ENCODE measurements at regions not wholly inside any gene's neighbourhood (a gene's known extent, or its start where the extent isn't known, plus 50 kb on each side); places are given as distances from the start of the nearest gene placed in this dataset.

DNA sequence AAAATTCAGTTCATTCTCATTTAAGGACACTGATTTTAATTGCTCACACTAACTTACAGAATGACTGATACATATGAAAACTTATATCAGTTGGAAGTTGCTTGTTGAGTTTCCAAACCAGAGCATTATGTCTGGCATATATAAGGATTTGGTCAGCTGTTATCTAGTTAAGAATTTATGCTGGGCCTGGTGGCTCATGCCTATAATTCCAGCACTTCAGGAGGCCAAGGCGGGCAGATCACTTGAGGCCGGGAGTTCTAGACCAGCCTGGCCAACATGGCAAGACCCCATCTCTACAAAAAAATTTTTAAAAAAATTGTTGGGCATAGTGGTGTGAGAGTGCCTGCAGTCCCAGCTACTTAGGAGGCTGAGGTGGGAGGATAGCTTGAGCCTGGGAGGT is 73.1 kb downstream of the SPRY1 start:
- TF ChIP-seq, protein P1, sequence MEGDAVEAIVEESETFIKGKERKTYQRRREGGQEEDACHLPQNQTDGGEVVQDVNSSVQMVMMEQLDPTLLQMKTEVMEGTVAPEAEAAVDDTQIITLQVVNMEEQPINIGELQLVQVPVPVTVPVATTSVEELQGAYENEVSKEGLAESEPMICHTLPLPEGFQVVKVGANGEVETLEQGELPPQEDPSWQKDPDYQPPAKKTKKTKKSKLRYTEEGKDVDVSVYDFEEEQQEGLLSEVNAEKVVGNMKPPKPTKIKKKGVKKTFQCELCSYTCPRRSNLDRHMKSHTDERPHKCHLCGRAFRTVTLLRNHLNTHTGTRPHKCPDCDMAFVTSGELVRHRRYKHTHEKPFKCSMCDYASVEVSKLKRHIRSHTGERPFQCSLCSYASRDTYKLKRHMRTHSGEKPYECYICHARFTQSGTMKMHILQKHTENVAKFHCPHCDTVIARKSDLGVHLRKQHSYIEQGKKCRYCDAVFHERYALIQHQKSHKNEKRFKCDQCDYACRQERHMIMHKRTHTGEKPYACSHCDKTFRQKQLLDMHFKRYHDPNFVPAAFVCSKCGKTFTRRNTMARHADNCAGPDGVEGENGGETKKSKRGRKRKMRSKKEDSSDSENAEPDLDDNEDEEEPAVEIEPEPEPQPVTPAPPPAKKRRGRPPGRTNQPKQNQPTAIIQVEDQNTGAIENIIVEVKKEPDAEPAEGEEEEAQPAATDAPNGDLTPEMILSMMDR (IDR thresholded peaks at IDR 0.05): no peak
- no peak overlapping the region for H3K4me3 ChIP-seq
- no peak for DNase-seq (ENCODE audit: low spot score)
- H3K27ac ChIP-seq: no peak overlapping the region

DNA sequence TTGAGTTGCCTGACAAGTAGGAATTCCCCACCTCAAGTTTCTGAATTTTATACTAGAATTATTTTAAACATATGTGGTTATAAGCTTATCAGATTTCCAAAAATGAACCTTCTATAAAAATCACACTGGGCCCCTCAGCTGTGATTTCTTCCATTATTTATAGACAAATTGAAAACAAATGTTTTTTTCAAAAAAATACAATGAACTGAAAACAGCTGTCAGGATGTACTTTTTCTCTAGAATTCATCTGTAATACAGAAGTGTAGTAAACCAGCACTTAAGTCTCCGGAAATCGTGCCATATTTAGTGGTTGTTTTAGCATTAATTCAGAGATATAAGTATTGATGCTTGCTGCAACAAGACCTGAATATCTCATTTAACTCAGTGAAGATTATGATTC is 74.0 kb downstream of the SPRY1 start:
- no peak for DNase-seq (ENCODE audit: low spot score)
- TF ChIP-seq, protein P1 (IDR thresholded peaks at IDR 0.05): no peak
- H3K27ac ChIP-seq: no peak overlapping the region
- H3K4me3 ChIP-seq: no peak overlapping the region

DNA sequence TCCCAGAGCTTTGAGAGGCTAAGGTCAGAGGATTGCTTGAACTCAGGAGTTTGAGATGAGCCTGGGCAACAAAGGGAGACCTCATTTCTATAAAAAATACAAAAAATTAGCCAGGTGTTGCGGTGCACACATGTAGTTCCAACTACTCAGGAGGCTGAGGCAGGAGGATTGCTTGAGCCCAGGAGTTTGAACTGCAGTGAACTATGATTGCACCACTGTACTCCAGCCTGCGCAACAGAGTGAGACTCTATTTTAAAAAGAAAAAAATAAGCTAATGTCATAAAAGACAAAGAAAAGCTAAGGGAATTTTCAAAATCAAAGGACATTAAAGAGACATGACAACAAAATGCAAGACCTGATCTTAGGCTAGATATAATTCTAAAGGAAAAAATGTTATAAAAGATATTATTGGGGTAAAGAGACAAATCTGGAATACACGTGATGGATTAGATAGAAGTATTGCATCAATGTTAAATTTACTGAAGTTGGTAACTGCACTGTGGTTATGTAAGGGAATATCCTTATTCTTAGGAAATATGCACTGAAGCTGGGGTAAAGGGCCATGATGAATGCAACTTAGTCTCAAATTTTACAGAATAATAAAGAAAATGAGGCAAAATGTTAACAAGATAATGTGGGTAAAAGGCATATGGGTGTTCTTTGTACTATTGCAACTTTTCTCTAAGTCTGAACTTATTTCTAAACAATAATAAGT is 75.2 kb downstream of the SPRY1 start:
- H3K4me3 ChIP-seq: no peak overlapping the region
- DNase-seq (ENCODE audit: low spot score): no peak
- no peak overlapping the region for H3K27ac ChIP-seq
- TF ChIP-seq, protein P1 (IDR thresholded peaks at IDR 0.05): no peak

DNA sequence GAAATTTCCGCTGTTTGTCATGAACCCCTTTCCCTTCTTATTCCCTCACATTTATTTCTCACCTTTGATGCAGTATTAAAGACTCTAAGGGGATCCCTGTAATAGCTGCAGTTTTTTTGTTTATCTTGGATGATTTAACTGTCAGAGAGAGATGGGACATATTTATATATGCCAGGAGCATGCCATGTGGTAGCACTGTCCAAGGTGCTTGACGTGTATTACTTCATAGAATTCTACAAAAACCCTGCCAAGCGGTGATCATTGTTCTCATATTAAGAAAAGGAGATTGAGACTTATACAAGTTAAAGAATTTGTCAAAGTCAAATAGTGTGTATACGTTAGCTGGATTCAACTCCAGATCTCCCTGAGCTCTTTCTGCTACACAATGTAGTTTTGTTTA is 78.2 kb downstream of the SPRY1 start:
- Histone ChIP-seq H3K4me3 (no peak overlapping the region), H3K27ac (no peak overlapping the region)
- no peak for DNase-seq (ENCODE audit: low spot score)
- TF ChIP-seq, protein P1 (IDR thresholded peaks at IDR 0.05): no peak

DNA sequence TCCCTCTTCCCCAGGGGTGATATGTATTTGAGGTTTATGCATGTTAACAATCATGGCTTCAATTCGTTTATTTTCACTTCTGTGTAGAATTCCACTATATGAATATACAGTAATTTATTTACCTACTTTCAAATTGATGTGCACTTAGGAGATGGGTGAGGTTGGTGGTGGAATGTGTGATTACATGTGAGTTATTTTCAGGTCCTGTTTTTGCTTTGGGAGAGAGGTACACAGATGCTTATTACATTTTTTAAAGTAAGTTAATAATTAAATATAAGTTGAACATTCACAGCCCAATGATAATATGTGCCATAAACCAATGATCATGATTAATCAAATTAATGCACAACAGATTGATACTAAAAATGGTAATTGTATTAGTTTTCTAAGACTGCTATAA is 79.5 kb downstream of the SPRY1 start:
- no peak overlapping the region for H3K4me3 ChIP-seq
- TF ChIP-seq, protein P1 (IDR thresholded peaks at IDR 0.05): no peak
- no peak for DNase-seq (ENCODE audit: low spot score)
- no peak overlapping the region for H3K27ac ChIP-seq

DNA sequence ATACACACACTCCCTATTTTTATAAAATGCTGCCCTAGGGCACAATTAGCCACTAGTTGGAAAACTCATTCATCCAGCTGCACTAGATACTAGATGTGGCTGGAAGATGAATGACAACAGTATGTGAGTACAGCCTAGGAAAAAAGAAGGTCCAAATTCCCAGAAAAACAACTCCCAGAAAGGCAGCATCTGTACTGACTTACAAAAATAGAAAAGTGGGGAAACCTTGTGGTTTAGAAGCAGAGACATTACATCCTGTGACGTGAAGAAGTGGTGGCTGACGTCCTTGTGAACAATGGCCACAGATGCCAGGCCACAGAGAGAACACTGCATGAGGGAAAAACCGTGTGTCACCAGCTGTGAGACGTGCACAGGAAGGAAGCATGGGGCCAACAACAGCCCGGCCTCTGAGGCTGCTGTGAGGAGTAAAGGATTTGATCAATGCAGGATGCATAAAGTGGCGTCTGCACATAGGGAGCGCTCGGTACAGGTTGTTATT is 81.2 kb downstream of the SPRY1 start:
- Histone ChIP-seq H3K4me3 (no peak overlapping the region), H3K27ac (no peak overlapping the region)
- TF ChIP-seq, protein P1 (IDR thresholded peaks at IDR 0.05): no peak
- no peak for DNase-seq (ENCODE audit: low spot score)

DNA sequence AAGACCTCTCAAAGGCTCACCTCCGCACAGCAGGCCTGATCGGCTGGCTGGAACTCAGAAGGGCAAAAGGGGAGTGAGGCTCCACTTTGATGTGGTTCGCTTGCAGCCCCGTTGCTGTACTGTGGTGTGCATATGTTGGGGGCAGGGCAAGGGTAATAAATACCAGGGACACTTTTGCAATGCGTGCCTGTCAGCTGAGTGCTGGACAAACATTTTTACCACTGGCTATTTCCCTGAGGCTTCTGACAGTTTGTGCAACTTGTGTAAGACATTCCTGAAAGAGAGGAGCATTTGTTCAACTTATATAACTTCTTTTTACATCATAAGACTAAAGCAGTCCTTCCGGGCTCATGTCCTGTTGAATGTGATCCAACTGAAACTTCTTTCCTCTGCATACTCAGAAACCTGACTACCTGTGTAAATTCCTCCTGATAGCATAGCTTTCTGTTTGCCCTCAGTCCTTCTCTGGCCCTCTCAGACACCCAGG is 82.3 kb downstream of the SPRY1 start:
- no peak for DNase-seq (ENCODE audit: low spot score)
- H3K27ac ChIP-seq: no peak overlapping the region
- H3K4me3 ChIP-seq: no peak overlapping the region
- TF ChIP-seq, protein P1 (IDR thresholded peaks at IDR 0.05): no peak

All from coronary artery (tissue), 2 donors.